Right kidney (tissue), 1 donor: ENCODE measurements at regions not wholly inside any gene's neighbourhood (a gene's known extent, or its start where the extent isn't known, plus 50 kb on each side); places are given as distances from the start of the nearest gene placed in this dataset.
"Not testable (repeated sequence)": the region's sequence is repeated elsewhere in the genome, so short reads cannot be mapped to it uniquely, and the experiment has no call there.

Experiments used
- DNase-seq: peaks from one replicate; pipeline ENCODE4 v3.0.0-alpha.2; 2016

- DNase-seq = no peak
Measured at GRCh38 chr18:39238981-39239660, 1673.5 kb upstream of the CELF4 start.

- no peak for DNase-seq
Measured at GRCh38 chr18:39235118-39235719, 1669.6 kb upstream of the CELF4 start.

- no peak for DNase-seq
Measured at GRCh38 chr18:39232937-39233336, 1667.3 kb upstream of the CELF4 start.

GRCh38 chr18:39232490-39232889, 1666.9 kb upstream of the CELF4 start:
- DNase-seq = no peak

- no peak for DNase-seq
Measured at GRCh38 chr18:39230086-39230803, 1664.6 kb upstream of the CELF4 start.

DNA sequence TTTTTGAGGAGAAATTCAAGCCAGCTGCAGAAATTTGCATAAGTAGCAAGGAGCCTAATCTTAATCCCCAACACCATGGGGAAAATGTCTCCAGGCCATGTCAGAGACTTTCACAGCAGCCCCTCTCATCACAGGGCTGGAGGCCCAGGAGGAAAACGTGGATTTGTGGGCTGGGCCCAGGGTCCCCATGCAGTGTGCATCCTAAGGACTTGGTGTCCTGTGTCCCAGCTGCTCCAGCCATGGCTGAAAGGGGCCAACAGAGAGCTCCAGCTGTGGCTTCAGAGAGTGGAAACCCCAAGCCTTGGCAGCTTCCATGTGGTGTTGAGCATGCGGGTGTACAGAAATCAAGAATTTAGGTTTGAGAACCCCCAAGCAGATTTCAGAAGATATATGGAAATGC, 1662.2 kb upstream of the CELF4 start:
- DNase-seq = not testable (repeated sequence)

- no peak for DNase-seq
Measured at GRCh38 chr18:39225373-39225772, 1659.8 kb upstream of the CELF4 start.

GRCh38 chr18:39223283-39223682, 1657.7 kb upstream of the CELF4 start:
- no peak for DNase-seq

GRCh38 chr18:39215920-39216319, 1650.3 kb upstream of the CELF4 start:
- DNase-seq = no peak

GRCh38 chr18:39211461-39211860, 1645.9 kb upstream of the CELF4 start:
- no peak for DNase-seq

GRCh38 chr18:39209173-39209572, 1643.6 kb upstream of the CELF4 start:
- DNase-seq = no peak

- no peak for DNase-seq
Measured at GRCh38 chr18:39208729-39209128, 1643.1 kb upstream of the CELF4 start.

- no peak for DNase-seq
Measured at GRCh38 chr18:39208190-39208589, 1642.6 kb upstream of the CELF4 start.

DNA sequence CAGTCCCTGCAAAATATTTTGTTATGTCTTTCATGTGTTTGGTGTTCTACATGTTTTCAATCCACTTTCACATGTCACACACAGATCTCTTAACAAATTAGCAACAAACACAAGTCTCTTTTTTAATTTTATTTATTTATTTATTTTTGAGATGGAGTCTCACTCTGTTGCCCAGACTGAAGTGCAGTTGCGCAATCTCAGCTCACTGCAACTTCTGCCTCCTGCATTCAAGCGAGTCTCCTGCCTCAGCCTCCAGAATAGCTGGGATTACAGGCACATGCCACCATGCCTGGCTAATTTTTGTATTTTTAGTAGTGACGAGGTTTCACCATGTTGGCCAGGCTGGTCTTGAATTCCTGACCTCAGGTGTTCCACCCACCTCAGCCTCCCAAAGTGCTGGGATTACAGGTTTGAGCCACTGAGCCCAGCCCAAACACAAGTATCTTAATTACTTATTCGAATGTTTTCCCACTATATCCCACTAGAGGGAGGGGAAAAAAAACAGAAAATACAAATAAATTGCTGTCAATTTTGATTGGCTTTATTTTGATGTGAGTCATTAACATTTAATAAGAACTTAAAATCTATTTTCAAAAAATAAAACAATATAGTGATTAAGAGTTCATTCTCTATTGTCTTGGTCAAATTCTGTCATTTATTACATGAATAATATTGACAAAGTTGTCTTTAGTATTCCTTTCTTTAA, 1641.0 kb upstream of the CELF4 start:
- DNase-seq = not testable (repeated sequence)

- DNase-seq = no peak
Measured at GRCh38 chr18:39205565-39206195, 1640.1 kb upstream of the CELF4 start.

DNA sequence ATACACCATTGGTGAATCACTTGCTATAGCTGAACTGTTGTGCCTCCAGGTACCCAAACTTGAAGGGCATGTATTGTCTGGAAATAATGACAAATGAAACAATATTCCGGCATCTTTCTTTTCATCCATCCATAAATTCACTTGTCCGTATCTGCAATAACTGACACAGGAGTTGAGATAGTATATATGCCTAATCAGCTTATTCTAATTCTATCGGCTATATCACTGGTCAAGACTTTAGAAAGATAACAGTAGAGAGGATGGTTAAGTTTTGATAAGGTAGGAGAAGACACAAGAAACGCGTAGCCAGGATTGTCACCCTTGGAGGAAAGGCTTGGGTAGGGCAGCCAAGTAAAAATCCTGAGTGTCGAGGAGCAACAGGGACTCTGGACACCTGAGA, 1634.6 kb upstream of the CELF4 start:
- DNase-seq = no peak

DNA sequence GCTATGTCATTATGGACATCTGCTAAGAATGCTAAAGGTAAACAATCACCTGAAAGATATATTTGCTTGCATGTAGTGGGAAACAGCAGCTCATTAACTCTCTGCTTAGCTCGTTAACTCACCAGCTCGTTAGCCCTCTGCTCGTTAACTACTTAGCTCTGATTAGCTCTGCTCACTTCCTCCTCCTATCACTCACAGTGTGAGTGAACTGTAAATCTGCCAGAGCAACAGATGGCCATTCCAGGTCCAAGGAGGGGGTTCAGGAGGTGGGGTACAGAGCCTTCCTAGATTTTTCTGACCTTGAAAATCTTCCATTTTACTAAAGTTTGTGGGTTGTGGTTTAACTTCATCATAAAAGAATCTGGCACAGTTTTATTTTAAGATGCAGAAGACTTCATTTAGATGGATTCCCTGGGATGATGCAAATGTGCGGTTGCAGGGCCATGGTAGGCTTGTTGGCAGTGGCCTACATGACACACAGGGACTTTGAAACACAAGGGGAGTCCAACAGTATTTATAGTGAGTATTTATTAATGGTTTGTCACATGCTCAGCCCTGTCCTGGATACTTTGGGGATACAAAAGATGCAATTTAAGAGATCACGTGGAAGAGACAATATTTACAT, 1633.7 kb upstream of the CELF4 start:
- no peak for DNase-seq

- DNase-seq = no peak
Measured at GRCh38 chr18:39198376-39198775, 1632.8 kb upstream of the CELF4 start.

DNA sequence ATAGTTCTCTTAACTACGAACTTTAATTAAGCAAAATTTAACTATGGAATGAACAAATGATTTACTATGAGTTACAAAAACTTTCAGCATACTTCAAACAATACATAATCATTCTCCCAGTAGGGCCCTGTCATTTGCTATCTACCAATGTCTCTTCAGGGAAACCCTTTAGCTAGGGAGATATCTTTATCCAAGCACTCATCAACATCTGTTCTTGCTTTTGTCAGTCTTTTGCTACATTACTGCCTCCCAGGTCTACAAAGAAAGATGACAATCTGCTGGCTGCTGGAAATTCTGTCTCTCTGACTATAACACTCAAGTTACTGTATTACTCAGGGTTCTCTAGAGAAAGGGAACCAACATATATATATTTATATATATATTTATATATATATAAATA, 1626.3 kb upstream of the CELF4 start:
- DNase-seq = no peak

- no peak for DNase-seq
Measured at GRCh38 chr18:39191058-39191457, 1625.5 kb upstream of the CELF4 start.

DNA sequence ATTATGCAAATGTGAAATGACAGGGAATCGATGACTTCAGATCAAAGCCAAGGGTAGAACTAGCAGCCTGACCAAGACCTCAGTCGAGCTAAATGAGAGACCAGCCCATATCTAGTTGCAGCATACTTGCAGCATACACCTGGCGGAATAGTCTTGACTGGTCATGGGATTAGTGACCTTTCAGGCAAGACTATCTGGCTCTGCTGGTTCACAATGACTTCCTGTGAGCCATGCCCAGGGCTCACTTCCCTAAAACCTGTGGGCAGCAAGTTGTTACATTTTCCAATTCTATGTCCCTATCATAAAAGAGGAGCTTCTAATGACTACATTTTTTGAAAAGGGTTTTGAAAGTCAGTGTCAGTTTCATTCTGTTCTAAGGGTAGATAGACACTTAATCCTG, 1624.9 kb upstream of the CELF4 start:
- DNase-seq = no peak

DNA sequence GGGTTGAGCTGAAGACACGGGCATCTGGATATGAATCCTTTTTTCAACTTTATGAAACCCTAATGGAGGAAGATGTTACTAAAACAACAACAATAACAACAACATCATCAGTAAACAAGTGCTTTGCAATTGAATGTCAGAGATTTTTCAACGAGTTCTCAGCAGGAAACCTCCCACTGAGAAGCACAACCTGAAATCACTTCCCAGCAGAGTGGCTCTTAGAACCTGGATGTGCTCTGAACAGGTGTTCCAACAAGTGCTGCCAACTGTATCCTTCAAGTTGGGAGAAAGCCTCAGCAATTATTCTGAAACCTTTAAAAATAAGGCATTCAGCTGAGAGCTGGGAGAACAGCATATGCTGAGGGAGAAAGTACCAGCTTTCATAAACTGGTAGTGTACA, 1622.7 kb upstream of the CELF4 start:
- no peak for DNase-seq
